NCI-H510A treated with DMSO at 0.1 percent for 48 hours (cell line): ENCODE measurements at regions not wholly inside any gene's neighbourhood (a gene's known extent, or its start where the extent isn't known, plus 50 kb on each side); places are given as distances from the start of the nearest gene placed in this dataset.

Experiments used
- DNase-seq: peaks from one replicate; lab custom pipeline; 2025; lab: John Stamatoyannopoulos, UW

GRCh38 chrX:125505207-125505606 is 185.5 kb downstream of the TEX13C start:
- DNase-seq, result no peak

- DNase-seq, result no peak
These were observed 187.4 kb downstream of the TEX13C start for GRCh38 chrX:125507119-125507518.

GRCh38 chrX:125520029-125520428 is 200.4 kb downstream of the TEX13C start:
- no peak for DNase-seq

- DNase-seq, result no peak
These were observed 203.1 kb downstream of the TEX13C start for GRCh38 chrX:125522752-125523151.

GRCh38 chrX:125532411-125533089 is 212.9 kb downstream of the TEX13C start:
- peak; percentile 17 for DNase-seq

- DNase-seq, result peak; percentile 5
These were observed 213.7 kb downstream of the TEX13C start for GRCh38 chrX:125533352-125533751.

GRCh38 chrX:125544031-125544660 is 224.5 kb downstream of the TEX13C start:
- DNase-seq, result no peak

- no peak for DNase-seq
These were observed 225.2 kb downstream of the TEX13C start for GRCh38 chrX:125544856-125545255.

GRCh38 chrX:125577479-125577878 is 257.8 kb downstream of the TEX13C start:
- no peak for DNase-seq

- DNase-seq, result no peak
These were observed 284.8 kb downstream of the TEX13C start for GRCh38 chrX:125604448-125604847.

- no peak for DNase-seq
These were observed 285.5 kb downstream of the TEX13C start for GRCh38 chrX:125605145-125605544.

GRCh38 chrX:125614591-125615343 is 295.1 kb downstream of the TEX13C start:
- peak; percentile 64 for DNase-seq

GRCh38 chrX:125620715-125621587 is 301.3 kb downstream of the TEX13C start:
- DNase-seq, result no peak

GRCh38 chrX:125621588-125621927 is 301.9 kb downstream of the TEX13C start:
- DNase-seq, result no peak

- no peak for DNase-seq
These were observed 303.2 kb downstream of the TEX13C start for GRCh38 chrX:125622899-125623298.

GRCh38 chrX:125627676-125628075 is 308.0 kb downstream of the TEX13C start:
- no peak for DNase-seq

- DNase-seq, result no peak
These were observed 308.8 kb downstream of the TEX13C start for GRCh38 chrX:125628435-125628834.

GRCh38 chrX:125641405-125641804 is 321.7 kb downstream of the TEX13C start:
- DNase-seq, result no peak

GRCh38 chrX:125646195-125646594 is 326.5 kb downstream of the TEX13C start:
- DNase-seq, result no peak

GRCh38 chrX:125651426-125651825 is 331.8 kb downstream of the TEX13C start:
- DNase-seq, result no peak

GRCh38 chrX:125654501-125654900 is 334.8 kb downstream of the TEX13C start:
- DNase-seq, result no peak

GRCh38 chrX:125673758-125674157 is 354.1 kb downstream of the TEX13C start:
- DNase-seq, result no peak
